Transverse colon (tissue), 4 donors: ENCODE measurements at regions not wholly inside any gene's neighbourhood (a gene's known extent, or its start where the extent isn't known, plus 50 kb on each side); places are given as distances from the start of the nearest gene placed in this dataset.

ENCODE experiments used
- POLR2A ChIP-seq: fragments of 450-650 bp; IDR thresholded peaks from one replicate; pipeline ENCODE4 v1.6.1; 2016; ENCODE audit warnings: antibody characterized with exemption, mild to moderate bottlenecking, moderate library complexity
- POLR2AphosphoS5 ChIP-seq, 3 donors: sonication (generic); formaldehyde crosslinking; IDR thresholded peaks; one replicate each; pipeline ENCODE4 v1.6.1; 2016; ENCODE audit warnings: antibody characterized with exemption in 3 of 3
- TF ChIP-seq, protein P1 (sequence below), 5 experiments: fragments of 200-600 bp in 3 of 5; fragments of 450-650 bp in 2 of 5; sonication (generic) in 3 of 5; IDR thresholded peaks; 1 replicate in 2 of 5; 2 replicates in 3 of 5; pipeline ENCODE4 v1.5.1; 2016 to 2017; ENCODE audit warnings: antibody characterized with exemption in 5 of 5, inconsistent platforms in 3 of 5, mild to moderate bottlenecking in 2 of 5, moderate library complexity in 1 of 5

DNA sequence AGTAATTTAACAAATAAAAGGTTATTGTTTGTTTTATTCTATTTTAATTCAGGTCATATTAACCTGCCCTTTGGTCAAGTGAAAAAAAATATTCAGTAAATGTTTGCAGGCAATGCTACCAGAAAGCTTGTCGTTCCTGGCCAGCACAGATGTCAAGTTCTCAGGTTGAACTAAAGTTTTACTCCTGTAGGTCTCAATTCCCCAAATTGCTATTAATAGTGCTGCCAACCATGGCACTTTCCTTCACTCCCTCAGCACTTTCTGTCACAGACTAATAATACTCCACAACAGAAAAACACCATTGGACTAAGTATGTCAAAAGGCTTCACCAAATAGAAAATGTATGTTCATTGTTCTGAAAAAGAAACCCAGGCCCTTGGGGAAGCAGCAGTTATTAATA, 79.2 kb upstream of the C4orf54 start:
- TF ChIP-seq, protein P1, sequence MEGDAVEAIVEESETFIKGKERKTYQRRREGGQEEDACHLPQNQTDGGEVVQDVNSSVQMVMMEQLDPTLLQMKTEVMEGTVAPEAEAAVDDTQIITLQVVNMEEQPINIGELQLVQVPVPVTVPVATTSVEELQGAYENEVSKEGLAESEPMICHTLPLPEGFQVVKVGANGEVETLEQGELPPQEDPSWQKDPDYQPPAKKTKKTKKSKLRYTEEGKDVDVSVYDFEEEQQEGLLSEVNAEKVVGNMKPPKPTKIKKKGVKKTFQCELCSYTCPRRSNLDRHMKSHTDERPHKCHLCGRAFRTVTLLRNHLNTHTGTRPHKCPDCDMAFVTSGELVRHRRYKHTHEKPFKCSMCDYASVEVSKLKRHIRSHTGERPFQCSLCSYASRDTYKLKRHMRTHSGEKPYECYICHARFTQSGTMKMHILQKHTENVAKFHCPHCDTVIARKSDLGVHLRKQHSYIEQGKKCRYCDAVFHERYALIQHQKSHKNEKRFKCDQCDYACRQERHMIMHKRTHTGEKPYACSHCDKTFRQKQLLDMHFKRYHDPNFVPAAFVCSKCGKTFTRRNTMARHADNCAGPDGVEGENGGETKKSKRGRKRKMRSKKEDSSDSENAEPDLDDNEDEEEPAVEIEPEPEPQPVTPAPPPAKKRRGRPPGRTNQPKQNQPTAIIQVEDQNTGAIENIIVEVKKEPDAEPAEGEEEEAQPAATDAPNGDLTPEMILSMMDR (IDR thresholded peaks at IDR 0.05) = no peak
- TF ChIP-seq POLR2AphosphoS5 (IDR thresholded peaks at IDR 0.05) = no peak
- no peak for TF ChIP-seq POLR2A
